Fibroblast of skin of right biceps (primary cell): ENCODE measurements at regions not wholly inside any gene's neighbourhood (a gene's known extent, or its start where the extent isn't known, plus 50 kb on each side); places are given as distances from the start of the nearest gene placed in this dataset.
"Not testable (repeated sequence)": the region's sequence is repeated elsewhere in the genome, so short reads cannot be mapped to it uniquely, and the experiment has no call there.

Experiments used
- DNase-seq: peaks from one replicate; pipeline ENCODE4 v3.0.0-alpha.2; 2013

- DNase-seq, result not testable (repeated sequence)
Measured at GRCh38 chr9:78172610-78173009, 63.3 kb upstream of the CEP78 start.

- DNase-seq, result no peak
Measured at GRCh38 chr9:78171651-78172050, 64.2 kb upstream of the CEP78 start.

GRCh38 chr9:78169125-78169524, 66.8 kb upstream of the CEP78 start:
- DNase-seq, result no peak

- DNase-seq, result no peak
Measured at GRCh38 chr9:78167356-78167755, 68.5 kb upstream of the CEP78 start.

- no peak for DNase-seq
Measured at GRCh38 chr9:78163834-78164233, 72.0 kb upstream of the CEP78 start.

GRCh38 chr9:78158286-78158685, 77.6 kb upstream of the CEP78 start:
- no peak for DNase-seq

GRCh38 chr9:78150983-78151356, 84.9 kb upstream of the CEP78 start:
- DNase-seq, result no peak

GRCh38 chr9:78150312-78150982, 85.4 kb upstream of the CEP78 start:
- no peak for DNase-seq

GRCh38 chr9:78149702-78150291, 86.1 kb upstream of the CEP78 start:
- no peak for DNase-seq

- no peak for DNase-seq
Measured at GRCh38 chr9:78146241-78146640, 89.6 kb upstream of the CEP78 start.

- no peak for DNase-seq
Measured at GRCh38 chr9:78144663-78145377, 91.1 kb upstream of the CEP78 start.

GRCh38 chr9:78144008-78144381, 91.9 kb upstream of the CEP78 start:
- DNase-seq, result no peak

GRCh38 chr9:78143281-78144007, 92.4 kb upstream of the CEP78 start:
- no peak for DNase-seq

GRCh38 chr9:78142264-78142663, 93.6 kb upstream of the CEP78 start:
- not testable (repeated sequence) for DNase-seq

- no peak for DNase-seq
Measured at GRCh38 chr9:78133751-78134150, 102.1 kb upstream of the CEP78 start.

GRCh38 chr9:78132701-78133058, 101.1 kb upstream of the GNAQ start:
- DNase-seq, result no peak

- peak; percentile 12 for DNase-seq
Measured at GRCh38 chr9:78131969-78132700, 100.5 kb upstream of the GNAQ start.

- no peak for DNase-seq
Measured at GRCh38 chr9:78130853-78131252, 99.2 kb upstream of the GNAQ start.

- peak; percentile 26 for DNase-seq
Measured at GRCh38 chr9:78130004-78130403, 98.4 kb upstream of the GNAQ start.

- DNase-seq, result no peak
Measured at GRCh38 chr9:78127279-78128225, 95.9 kb upstream of the GNAQ start.

- no peak for DNase-seq
Measured at GRCh38 chr9:78123808-78124207, 92.2 kb upstream of the GNAQ start.

- no peak for DNase-seq
Measured at GRCh38 chr9:78122631-78123030, 91.0 kb upstream of the GNAQ start.
